Trophoblast cell (in vitro differentiated cells and primary cell): ENCODE measurements at regions not wholly inside any gene's neighbourhood (a gene's known extent, or its start where the extent isn't known, plus 50 kb on each side); places are given as distances from the start of the nearest gene placed in this dataset.

Source experiments
- DNase-seq, 2 donors: peaks; one replicate each; pipeline ENCODE4 v3.0.0-alpha.2; 2016
- H2AFZ ChIP-seq: 2 replicates; pipeline ENCODE4 v1.6.1; 2013; ENCODE audit warnings: low read length, moderate library complexity, mild to moderate bottlenecking; ENCODE audit not compliant: insufficient read depth, poor library complexity
- H2AK5ac ChIP-seq: 2 replicates; pipeline ENCODE4 v1.6.1; 2013; ENCODE audit warnings: mild to moderate bottlenecking, low read length
- H2BK120ac ChIP-seq: 2 replicates; pipeline ENCODE4 v1.6.1; 2013; ENCODE audit warnings: low read length, mild to moderate bottlenecking, moderate library complexity; ENCODE audit not compliant: insufficient read depth, poor library complexity
- H2BK12ac ChIP-seq: 2 replicates; pipeline ENCODE4 v1.6.1; 2013; ENCODE audit warnings: mild to moderate bottlenecking, low read length, moderate library complexity
- H2BK5ac ChIP-seq: 2 replicates; pipeline ENCODE4 v1.6.1; 2013; ENCODE audit warnings: low read length, low read depth, moderate library complexity, mild to moderate bottlenecking; ENCODE audit not compliant: poor library complexity
- H3K14ac ChIP-seq: 2 replicates; pipeline ENCODE4 v1.6.1; 2013; ENCODE audit warnings: mild to moderate bottlenecking, low read length
- H3K18ac ChIP-seq: 2 replicates; pipeline ENCODE4 v1.6.1; 2013; ENCODE audit warnings: mild to moderate bottlenecking, low read length
- H3K23ac ChIP-seq: 2 replicates; pipeline ENCODE4 v1.6.1; 2013; ENCODE audit warnings: low read length
- H3K27ac ChIP-seq: 2 replicates; pipeline ENCODE4 v1.5.1; 2013; ENCODE audit warnings: low read depth, mild to moderate bottlenecking, inconsistent platforms, low read length, moderate library complexity
- H3K27me3 ChIP-seq: 2 replicates; pipeline ENCODE4 v1.6.1; 2013; ENCODE audit warnings: inconsistent platforms, mild to moderate bottlenecking, low read length, moderate library complexity; ENCODE audit not compliant: insufficient read depth
- H3K36me3 ChIP-seq, 2 experiments: 1 replicate in 1 of 2; 2 replicates in 1 of 2; pipeline ENCODE4 v1.6.1; 2013; ENCODE audit warnings: low read length in 2 of 2, mild to moderate bottlenecking in 2 of 2, moderate library complexity in 1 of 2; ENCODE audit not compliant: insufficient read depth in 2 of 2, control insufficient read depth in 1 of 2
- H3K4ac ChIP-seq: 2 replicates; pipeline ENCODE4 v1.6.1; 2013; ENCODE audit warnings: low read depth, mild to moderate bottlenecking, low read length, moderate library complexity
- H3K4me1 ChIP-seq, 2 experiments: 1 replicate in 1 of 2; 2 replicates in 1 of 2; pipeline ENCODE4 v1.6.1; 2013; ENCODE audit warnings: low read length in 2 of 2, mild to moderate bottlenecking in 2 of 2, moderate library complexity in 1 of 2; ENCODE audit not compliant: insufficient read depth in 2 of 2, control insufficient read depth in 1 of 2
- H3K4me2 ChIP-seq: 2 replicates; pipeline ENCODE4 v1.6.1; 2013; ENCODE audit warnings: inconsistent platforms, mild to moderate bottlenecking, low read length, moderate library complexity
- H3K4me3 ChIP-seq: 2 replicates; pipeline ENCODE4 v1.5.1; 2013; ENCODE audit warnings: mild to moderate bottlenecking, low read depth, low read length, inconsistent platforms
- H3K79me1 ChIP-seq: one replicate; pipeline ENCODE4 v1.6.1; 2013; ENCODE audit warnings: low read length
- H3K79me2 ChIP-seq: 2 replicates; pipeline ENCODE4 v1.6.1; 2013; ENCODE audit warnings: low read length, mild to moderate bottlenecking; ENCODE audit not compliant: control insufficient read depth, insufficient read depth, poor library complexity
- H3K9ac ChIP-seq: 2 replicates; pipeline ENCODE4 v1.6.1; 2013; ENCODE audit warnings: mild to moderate bottlenecking, low read length
- H3K9me3 ChIP-seq: 2 replicates; pipeline ENCODE4 v1.6.1; 2013; ENCODE audit warnings: low read depth, mild to moderate bottlenecking, control low read depth, inconsistent platforms, low read length; ENCODE audit not compliant: insufficient read depth
- H4K12ac ChIP-seq: 2 replicates; pipeline ENCODE4 v1.6.1; 2013; ENCODE audit warnings: low read depth, mild to moderate bottlenecking, low read length, moderate library complexity
- H4K8ac ChIP-seq: 2 replicates; pipeline ENCODE4 v1.6.1; 2013; ENCODE audit warnings: low read depth, mild to moderate bottlenecking, low read length, moderate library complexity
- H4K91ac ChIP-seq: one replicate; pipeline ENCODE4 v1.6.1; 2013; ENCODE audit warnings: low read depth, mild to moderate bottlenecking, low read length, moderate library complexity
- WGBS: extraction: QIAGEN DNeasy Blood & Tissue Kit; methylation state at CpG from one replicate; pipeline ENCODE4 v1.1.7; 2013; ENCODE audit warnings: missing lambda C conversion rate; ENCODE audit not compliant: insufficient read length, insufficient coverage; ENCODE audit errors: extremely low coverage; 5-methylcytosine and 5-hydroxymethylcytosine counted together

DNA sequence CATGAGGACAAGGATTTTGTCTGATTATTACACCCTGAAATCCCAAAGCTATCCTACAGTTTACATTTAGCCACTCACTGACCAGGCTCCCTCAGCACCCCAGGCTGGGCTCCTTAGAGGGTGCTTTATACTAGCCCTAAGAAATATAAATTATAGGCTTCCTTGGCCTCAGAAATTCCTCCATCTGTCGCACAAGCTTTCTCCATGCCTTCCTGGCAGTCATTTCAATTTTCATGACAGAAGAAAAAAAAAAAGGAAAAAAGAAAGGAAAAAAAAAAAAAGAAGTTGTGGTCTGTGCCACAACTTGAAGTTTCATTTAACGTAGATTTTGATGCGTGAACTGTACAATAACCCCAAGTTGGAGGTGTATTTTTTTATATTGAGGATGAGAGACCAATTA, 719.5 kb downstream of the BCL11A start:
- no peak overlapping the region for H2BK5ac ChIP-seq
- no peak overlapping the region for H2AK5ac ChIP-seq
- WGBS, result no CpG with 5 or more reads among the region's 3 CpGs
- H4K91ac ChIP-seq, result no peak overlapping the region
- no peak overlapping the region for H3K4me3 ChIP-seq
- H3K79me2 ChIP-seq, result no peaks in the 10 kb centered on the region
- no peaks in the 10 kb centered on the region for H3K27me3 ChIP-seq
- no peak overlapping the region for H3K14ac ChIP-seq
- no peak overlapping the region for H4K8ac ChIP-seq
- no peak overlapping the region for H3K4ac ChIP-seq
- no peak overlapping the region for H3K9ac ChIP-seq
- H4K12ac ChIP-seq, result no peak overlapping the region
- no peaks in the 10 kb centered on the region for H3K4me1 ChIP-seq
- H3K9me3 ChIP-seq, result no peaks in the 10 kb centered on the region
- no peak overlapping the region for H3K27ac ChIP-seq
- DNase-seq, result no peak
- H2BK120ac ChIP-seq, result no peak overlapping the region
- H2AFZ ChIP-seq, result no peak overlapping the region
- no peaks in the 10 kb centered on the region for H3K36me3 ChIP-seq
- no peak overlapping the region for H3K18ac ChIP-seq
- H2BK12ac ChIP-seq, result no peak overlapping the region
- H3K23ac ChIP-seq, result no peak overlapping the region
- no peak overlapping the region for H3K4me2 ChIP-seq
- no peaks in the 10 kb centered on the region for H3K79me1 ChIP-seq

- Histone ChIP-seq H3K27me3 (no peaks in the 10 kb centered on the region), H3K23ac (no peak overlapping the region), H3K4me2 (no peak overlapping the region), H3K79me1 (no peaks in the 10 kb centered on the region), H4K91ac (no peak overlapping the region), H2BK120ac (no peak overlapping the region), H2AFZ (no peak overlapping the region), H3K4ac (no peak overlapping the region), H2BK5ac (no peak overlapping the region), H3K4me3 (no peak overlapping the region), H4K8ac (no peak overlapping the region), H3K14ac (no peak overlapping the region), H4K12ac (no peak overlapping the region), H3K4me1 (no peaks in the 10 kb centered on the region), H2BK12ac (no peak overlapping the region), H3K18ac (no peak overlapping the region), H2AK5ac (no peak overlapping the region), H3K36me3 (no peaks in the 10 kb centered on the region), H3K9me3 (no peaks in the 10 kb centered on the region), H3K27ac (no peak overlapping the region), H3K9ac (no peak overlapping the region), H3K79me2 (no peaks in the 10 kb centered on the region)
- WGBS, result no CpG with 5 or more reads among the region's 6 CpGs
- no peak for DNase-seq
These were observed 722.9 kb downstream of the BCL11A start for GRCh38 chr2:59830601-59831000.

GRCh38 chr2:59827677-59828076, 725.8 kb downstream of the BCL11A start:
- H3K4me2 ChIP-seq, result no peak overlapping the region
- no peak overlapping the region for H2BK120ac ChIP-seq
- H3K27ac ChIP-seq, result no peak overlapping the region
- WGBS, result no CpG with 5 or more reads among the region's 5 CpGs
- no peak for DNase-seq
- no peak overlapping the region for H3K9ac ChIP-seq
- no peaks in the 10 kb centered on the region for H3K4me1 ChIP-seq
- H3K79me2 ChIP-seq, result no peaks in the 10 kb centered on the region
- H3K14ac ChIP-seq, result no peak overlapping the region
- no peak overlapping the region for H3K4me3 ChIP-seq
- H4K91ac ChIP-seq, result no peak overlapping the region
- no peak overlapping the region for H3K4ac ChIP-seq
- H2AK5ac ChIP-seq, result no peak overlapping the region
- no peak overlapping the region for H4K12ac ChIP-seq
- H2BK5ac ChIP-seq, result no peak overlapping the region
- H2BK12ac ChIP-seq, result no peak overlapping the region
- H2AFZ ChIP-seq, result no peak overlapping the region
- no peaks in the 10 kb centered on the region for H3K79me1 ChIP-seq
- no peaks in the 10 kb centered on the region for H3K9me3 ChIP-seq
- H3K23ac ChIP-seq, result no peak overlapping the region
- H3K27me3 ChIP-seq, result no peaks in the 10 kb centered on the region
- H3K18ac ChIP-seq, result no peak overlapping the region
- no peaks in the 10 kb centered on the region for H3K36me3 ChIP-seq
- no peak overlapping the region for H4K8ac ChIP-seq

DNA sequence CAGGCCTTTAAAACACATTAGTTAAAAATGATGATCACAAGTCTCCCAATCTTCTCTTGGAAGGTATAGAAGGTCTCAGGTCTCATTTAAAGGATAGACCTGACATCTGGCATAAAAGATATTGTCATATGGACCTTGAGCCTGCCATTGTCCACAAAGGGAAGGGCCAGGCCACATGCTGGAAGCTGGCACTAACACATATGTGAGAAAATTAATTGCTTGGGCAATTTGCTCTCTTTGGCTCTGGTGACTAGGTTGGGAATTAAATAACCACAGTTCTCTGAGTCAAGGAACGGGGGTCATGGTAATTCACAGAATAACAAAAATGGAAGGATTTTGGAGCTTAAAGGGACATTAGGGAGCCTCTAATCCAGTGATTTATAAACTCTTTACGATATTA, 727.3 kb downstream of the BCL11A start:
- Histone ChIP-seq H2BK5ac (no peak overlapping the region), H3K4me2 (no peak overlapping the region), H3K79me2 (no peaks in the 10 kb centered on the region), H4K8ac (no peak overlapping the region), H3K9ac (no peak overlapping the region), H3K36me3 (no peaks in the 10 kb centered on the region), H3K14ac (no peak overlapping the region), H3K27ac (no peak overlapping the region), H2BK120ac (no peak overlapping the region), H2AK5ac (no peak overlapping the region), H3K4me1 (no peaks in the 10 kb centered on the region), H2AFZ (no peak overlapping the region), H3K23ac (no peak overlapping the region), H4K91ac (no peak overlapping the region), H4K12ac (no peak overlapping the region), H3K27me3 (no peaks in the 10 kb centered on the region), H2BK12ac (no peak overlapping the region), H3K4me3 (no peak overlapping the region), H3K79me1 (no peaks in the 10 kb centered on the region), H3K9me3 (no peaks in the 10 kb centered on the region), H3K18ac (no peak overlapping the region), H3K4ac (no peak overlapping the region)
- no CpG with 5 or more reads among the region's 2 CpGs for WGBS
- DNase-seq, result no peak
